Activated naive CD4-positive, alpha-beta T cell treated with anti-CD3 and anti-CD28 coated beads, Interleukin-2, amount 50 U/mL, for 72 hours (primary cell): ENCODE measurements at regions not wholly inside any gene's neighbourhood (a gene's known extent, or its start where the extent isn't known, plus 50 kb on each side); places are given as distances from the start of the nearest gene placed in this dataset.

Source experiments
- ATAC-seq, 2 donors: fragments of 150-1000 bp; cut with Tn5 transposase; 2 replicates each; pipeline ENCODE4 v1.10.0; 2021; ENCODE audit warnings: mild to moderate bottlenecking in 2 of 2, moderate library complexity in 2 of 2
- DNase-seq, 2 donors: peaks; one replicate each; pipeline ENCODE4 v3.0.0; 2021 to 2022; ENCODE audit warnings: low spot score in 2 of 2
- H3K27ac Mint-ChIP-seq, 2 donors: one replicate each; pipeline ENCODE4 v1.8.0; 2022; ENCODE audit warnings: mild to moderate bottlenecking in 2 of 2, mixed read lengths in 2 of 2
- H3K36me3 Mint-ChIP-seq, 2 donors: one replicate each; pipeline ENCODE4 v1.8.0; 2022; ENCODE audit warnings: mixed read lengths in 2 of 2
- H3K9me3 Mint-ChIP-seq, 2 donors: one replicate each; pipeline ENCODE4 v1.8.0; 2022; ENCODE audit warnings: mixed read lengths in 2 of 2

GRCh38 chr22:48580481-48580970, 1247.1 kb downstream of the BRD1 start:
- H3K27ac Mint-ChIP-seq = no peak overlapping the region
- ATAC-seq (peak in 1 of 2 donors; percentile 22), DNase-seq (no peak)
- H3K36me3 Mint-ChIP-seq = peaks cover 0 to 5% of the 10 kb centered on the region in 2 donors
- no peaks in the 10 kb centered on the region for H3K9me3 Mint-ChIP-seq

DNA sequence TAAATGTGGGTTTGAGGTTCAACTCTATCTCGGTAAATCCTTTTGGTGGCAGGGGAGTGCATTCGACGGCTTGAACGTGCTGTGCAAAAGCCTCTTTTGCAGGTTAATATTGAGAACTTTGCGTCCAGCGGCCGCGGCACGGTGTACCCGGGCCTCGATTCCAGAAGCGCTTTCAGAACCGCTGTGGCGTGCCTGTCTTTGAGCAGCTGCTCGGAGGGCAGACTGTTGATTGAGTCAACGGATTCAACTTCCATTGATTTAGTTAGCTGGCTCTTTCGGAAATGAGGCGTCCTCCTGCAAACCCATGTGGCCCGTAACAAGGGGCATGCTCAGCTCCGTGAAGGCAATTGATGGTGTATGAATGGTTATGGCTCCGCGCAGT, 1247.8 kb downstream of the BRD1 start:
- DNase-seq = no peak
- no peak overlapping the region for H3K27ac Mint-ChIP-seq
- H3K36me3 Mint-ChIP-seq = peaks cover 0 to 6% of the 10 kb centered on the region in 2 donors

GRCh38 chr22:48579043-48579927, 1248.4 kb downstream of the BRD1 start:
- no peak for ATAC-seq
- H3K36me3 Mint-ChIP-seq = peaks cover 0 to 10% of the 10 kb centered on the region in 2 donors
- no peak for DNase-seq
- H3K9me3 Mint-ChIP-seq = no peaks in the 10 kb centered on the region
- H3K27ac Mint-ChIP-seq = no peak overlapping the region

More for the DNA sequence above, 1247.8 kb downstream of the BRD1 start:
- ATAC-seq = no peak
- H3K9me3 Mint-ChIP-seq = no peaks in the 10 kb centered on the region

GRCh38 chr22:48578138-48579042, 1249.3 kb downstream of the BRD1 start:
- H3K27ac Mint-ChIP-seq = no peak overlapping the region
- H3K9me3 Mint-ChIP-seq = no peaks in the 10 kb centered on the region
- DNase-seq (no peak), ATAC-seq (no peak)
- H3K36me3 Mint-ChIP-seq = peaks cover 0 to 18% of the 10 kb centered on the region in 2 donors

DNA sequence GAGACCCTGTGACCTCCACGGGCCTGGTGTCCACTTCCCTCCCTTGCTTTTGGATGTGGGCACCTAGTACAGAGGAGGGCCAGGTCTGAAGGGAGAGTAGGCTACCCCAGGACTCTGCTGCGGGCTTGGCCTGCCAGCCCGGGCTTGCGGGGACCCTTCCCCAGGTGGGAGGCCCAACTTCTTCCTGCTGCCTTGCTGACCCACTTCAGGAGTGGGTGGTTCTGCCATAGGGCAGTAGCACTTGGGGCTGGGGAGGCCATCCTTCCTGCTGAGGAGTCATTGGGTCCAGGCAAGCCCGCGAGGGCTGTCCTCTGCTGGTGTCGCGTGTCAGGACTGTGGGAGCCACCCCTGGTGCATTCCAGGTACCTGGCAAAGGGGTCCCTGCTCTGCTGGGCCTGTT, 1250.0 kb downstream of the BRD1 start:
- DNase-seq (no peak), ATAC-seq (no peak)
- Mint-ChIP-seq H3K9me3 (no peaks in the 10 kb centered on the region), H3K27ac (no peak overlapping the region), H3K36me3 (peaks cover under 1 to 21% of the 10 kb centered on the region in 2 donors)

- ATAC-seq = no peak
- no peak for DNase-seq
- Mint-ChIP-seq H3K36me3 (peaks cover 6 to 26% of the 10 kb centered on the region in 2 donors), H3K27ac (no peak overlapping the region), H3K9me3 (peaks cover 5% of the 10 kb centered on the region in 2 donors)
Measured at GRCh38 chr22:48577014-48577690, 1250.5 kb downstream of the BRD1 start.

- no peak overlapping the region for H3K27ac Mint-ChIP-seq
- peaks cover 12% of the 10 kb centered on the region in 2 donors for H3K9me3 Mint-ChIP-seq
- ATAC-seq = peak in 1 of 2 donors; percentile 58
- DNase-seq = peak in 1 of 2 donors; percentile 36
- H3K36me3 Mint-ChIP-seq = peaks cover 12 to 33% of the 10 kb centered on the region in 2 donors
Measured at GRCh38 chr22:48576333-48577013, 1251.2 kb downstream of the BRD1 start.

DNA sequence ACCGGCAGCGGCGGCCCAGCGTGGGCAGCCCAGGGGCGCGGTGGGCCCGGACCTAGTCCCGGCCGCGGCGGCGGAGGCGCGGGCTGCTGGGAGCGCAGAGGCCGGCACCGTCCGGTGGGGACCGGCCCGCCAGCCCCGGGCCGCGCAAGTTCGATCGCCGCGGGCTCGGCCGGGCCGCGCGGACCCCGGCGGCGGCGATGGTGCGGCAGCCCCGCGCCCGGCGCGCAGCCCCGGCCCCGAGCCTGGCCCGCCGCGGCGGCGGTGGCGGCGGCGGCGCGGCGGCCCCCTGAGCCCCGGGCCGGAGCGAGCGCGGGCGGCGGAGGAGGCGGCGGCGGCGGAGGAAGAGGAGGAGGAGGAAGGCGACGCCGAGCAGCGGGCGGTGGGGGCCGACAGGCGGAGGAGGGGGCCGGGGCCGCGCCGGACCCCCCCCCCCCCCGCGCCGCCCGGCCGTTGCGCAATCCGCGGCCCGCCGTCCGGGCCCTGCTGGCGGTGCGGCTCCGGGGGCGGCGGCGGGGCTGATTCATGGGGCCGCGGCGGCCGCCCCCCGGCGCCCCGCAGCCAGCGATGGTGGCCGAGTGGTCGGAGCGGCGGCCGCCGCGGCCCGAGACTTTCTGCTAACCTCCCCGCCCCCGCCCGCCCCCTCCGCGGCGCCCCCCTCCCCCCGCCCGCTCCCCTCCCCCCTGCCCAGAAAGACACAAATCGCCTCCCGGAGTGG, 1251.9 kb downstream of the BRD1 start:
- Mint-ChIP-seq H3K9me3 (peaks cover 12% of the 10 kb centered on the region in 2 donors), H3K27ac (no peak overlapping the region), H3K36me3 (peaks cover 17 to 34% of the 10 kb centered on the region in 2 donors)
- DNase-seq (no peak), ATAC-seq (peak in 1 of 2 donors; percentile 22)

GRCh38 chr22:48574776-48575617, 1252.7 kb downstream of the BRD1 start:
- peak in 1 of 2 donors; percentile 57 for DNase-seq

GRCh38 chr22:48573766-48574165, 1253.9 kb downstream of the BRD1 start:
- no peak for DNase-seq
- ATAC-seq = no peak
- H3K27ac Mint-ChIP-seq = no peak overlapping the region
- H3K36me3 Mint-ChIP-seq = peaks cover 29 to 45% of the 10 kb centered on the region in 2 donors
- peaks cover 22 to 23% of the 10 kb centered on the region in 2 donors for H3K9me3 Mint-ChIP-seq

More at GRCh38 chr22:48574776-48575617, 1252.7 kb downstream of the BRD1 start:
- Mint-ChIP-seq H3K27ac (no peak overlapping the region), H3K9me3 (peaks cover 20% of the 10 kb centered on the region in 2 donors), H3K36me3 (peaks cover 25 to 42% of the 10 kb centered on the region in 2 donors)
- ATAC-seq = peak in 1 of 2 donors; percentile 91

DNA sequence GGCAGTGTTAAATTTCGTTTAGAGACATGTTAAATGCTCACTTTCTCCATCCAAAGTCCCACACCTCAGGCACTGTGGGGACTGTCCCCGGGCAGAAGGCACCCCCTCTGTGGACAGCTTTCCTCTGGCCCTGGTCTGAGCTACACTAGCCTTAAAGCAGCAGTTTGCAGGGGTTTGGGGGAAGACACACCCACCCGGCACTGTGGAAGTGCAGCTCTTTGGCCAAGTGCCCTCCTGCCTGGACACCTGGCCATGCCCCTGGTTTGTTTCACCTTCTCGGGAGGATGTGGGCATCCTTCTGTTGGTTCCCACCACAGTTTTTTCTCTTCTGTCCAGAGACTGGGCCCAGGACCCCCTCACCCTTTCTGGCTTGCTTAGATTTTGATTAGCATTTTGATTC, 1254.7 kb downstream of the BRD1 start:
- H3K36me3 Mint-ChIP-seq = peaks cover 29 to 42% of the 10 kb centered on the region in 2 donors
- no peak for DNase-seq
- H3K27ac Mint-ChIP-seq = no peak overlapping the region
- no peak for ATAC-seq
- peaks cover 22 to 23% of the 10 kb centered on the region in 2 donors for H3K9me3 Mint-ChIP-seq

DNA sequence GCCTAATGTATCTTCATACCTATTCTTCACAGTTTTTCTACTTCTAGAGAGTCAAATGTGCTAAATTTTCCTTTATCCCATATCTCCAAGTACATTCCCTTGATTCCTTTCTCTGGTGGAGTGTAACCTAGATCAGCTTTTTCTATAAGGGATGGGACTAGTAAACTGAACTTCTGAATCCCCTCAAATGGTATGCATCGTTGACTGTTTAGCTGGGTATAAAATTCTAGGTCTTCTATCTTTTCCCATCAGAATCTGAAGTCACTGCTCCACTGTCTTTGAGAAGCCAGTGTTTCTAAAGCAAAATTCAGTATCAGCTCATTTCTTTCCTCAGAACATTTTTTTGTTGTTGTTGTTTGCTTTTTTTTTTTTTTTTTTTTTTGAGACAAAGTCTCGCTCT, 1256.8 kb downstream of the BRD1 start:
- peaks cover 29 to 43% of the 10 kb centered on the region in 2 donors for H3K36me3 Mint-ChIP-seq
- no peak overlapping the region for H3K27ac Mint-ChIP-seq
- H3K9me3 Mint-ChIP-seq = peaks cover 22 to 23% of the 10 kb centered on the region in 2 donors
- no peak for ATAC-seq
- no peak for DNase-seq

- peaks cover 22 to 23% of the 10 kb centered on the region in 2 donors for H3K9me3 Mint-ChIP-seq
- ATAC-seq (no peak), DNase-seq (no peak)
- H3K27ac Mint-ChIP-seq = no peak overlapping the region
- H3K36me3 Mint-ChIP-seq = peaks cover 29 to 40% of the 10 kb centered on the region in 2 donors
Measured at GRCh38 chr22:48569476-48570233, 1258.0 kb downstream of the BRD1 start.
